SU-DHL-6 (cell line): ENCODE measurements at regions not wholly inside any gene's neighbourhood (a gene's known extent, or its start where the extent isn't known, plus 50 kb on each side); places are given as distances from the start of the nearest gene placed in this dataset.

Source experiments
- H2AFZ ChIP-seq: fragments of 200-600 bp; sonication (generic); 2 replicates; pipeline ENCODE4 v1.6.1; 2014; ENCODE audit warnings: low read depth, mild to moderate bottlenecking, moderate library complexity, mixed read lengths, antibody characterized with exemption, low read length; ENCODE audit not compliant: severe bottlenecking
- H3F3A ChIP-seq: fragments of 200-600 bp; shearing (Covaris generic); 2 replicates; pipeline ENCODE4 v1.6.0; 2016; ENCODE audit warnings: antibody characterized with exemption, mild to moderate bottlenecking; ENCODE audit not compliant: insufficient read depth
- H3K27ac ChIP-seq: fragments of 200-600 bp; sonication (generic); 2 replicates; pipeline ENCODE4 v1.5.1; 2016; ENCODE audit warnings: low read depth, mild to moderate bottlenecking, low read length, moderate library complexity, mixed read lengths
- H3K27me3 ChIP-seq: fragments of 200-600 bp; sonication (generic), shearing (Covaris generic); 2 replicates; pipeline ENCODE4 v1.6.0; 2014; ENCODE audit warnings: mild to moderate bottlenecking, low read length
- H3K36me3 ChIP-seq: fragments of 200-600 bp; sonication (generic); 2 replicates; pipeline ENCODE4 v1.6.1; 2014; ENCODE audit warnings: mild to moderate bottlenecking, low read length, mixed read lengths
- H3K4me2 ChIP-seq: fragments of 300-600, 200-600 bp; shearing (Covaris generic), sonication (generic); 2 replicates; pipeline ENCODE4 v1.6.0; 2014; ENCODE audit warnings: low read length, low read depth, mild to moderate bottlenecking; ENCODE audit not compliant: poor library complexity, severe bottlenecking
- H3K4me3 ChIP-seq: fragments of 200-600 bp; sonication (generic); 2 replicates; pipeline ENCODE4 v1.5.1; 2014; ENCODE audit warnings: antibody characterized with exemption, low read length, mild to moderate bottlenecking, mixed read lengths; ENCODE audit not compliant: insufficient read depth, poor library complexity, severe bottlenecking
- H3K79me2 ChIP-seq: fragments of 200-600 bp; sonication (generic); 2 replicates; pipeline ENCODE4 v1.6.1; 2014; ENCODE audit warnings: mild to moderate bottlenecking, low read length, moderate library complexity; ENCODE audit not compliant: insufficient read depth
- H3K9ac ChIP-seq: fragments of 200-600 bp; sonication (generic); 2 replicates; pipeline ENCODE4 v1.7.0; 2014; ENCODE audit warnings: mild to moderate bottlenecking, low read length
- H3K9me2 ChIP-seq: fragments of 200-600 bp; sonication (generic); replicated peaks from 2 replicates; pipeline ENCODE4 v1.6.1; 2014; ENCODE audit warnings: low read length; ENCODE audit not compliant: insufficient read depth
- H3K9me3 ChIP-seq: fragments of 200-600 bp; sonication (generic); 2 replicates; pipeline ENCODE4 v1.6.1; 2014; ENCODE audit warnings: low read length, mixed read lengths; ENCODE audit not compliant: insufficient read depth
- H4K20me1 ChIP-seq: fragments of 200-600 bp; sonication (generic); 2 replicates; pipeline ENCODE4 v1.6.1; 2014; ENCODE audit warnings: low read depth, mild to moderate bottlenecking, antibody characterized with exemption, low read length, moderate library complexity, mixed read lengths
- EZH2phosphoT487 ChIP-seq: fragments of 200-600 bp; sonication (generic), shearing (Covaris generic); conservative IDR thresholded peaks from 2 replicates; pipeline ENCODE4 v1.6.1; 2018; ENCODE audit warnings: mild to moderate bottlenecking, antibody characterized with exemption, low read length, moderate library complexity, mixed read lengths
- TF ChIP-seq, protein P1 (sequence below): fragments of 200-600 bp; sonication (generic); IDR thresholded peaks from one replicate; pipeline ENCODE4 v1.5.1; 2017; ENCODE audit warnings: antibody characterized with exemption, mild to moderate bottlenecking, low read length, moderate library complexity; ENCODE audit not compliant: insufficient read depth, poor library complexity, severe bottlenecking

DNA sequence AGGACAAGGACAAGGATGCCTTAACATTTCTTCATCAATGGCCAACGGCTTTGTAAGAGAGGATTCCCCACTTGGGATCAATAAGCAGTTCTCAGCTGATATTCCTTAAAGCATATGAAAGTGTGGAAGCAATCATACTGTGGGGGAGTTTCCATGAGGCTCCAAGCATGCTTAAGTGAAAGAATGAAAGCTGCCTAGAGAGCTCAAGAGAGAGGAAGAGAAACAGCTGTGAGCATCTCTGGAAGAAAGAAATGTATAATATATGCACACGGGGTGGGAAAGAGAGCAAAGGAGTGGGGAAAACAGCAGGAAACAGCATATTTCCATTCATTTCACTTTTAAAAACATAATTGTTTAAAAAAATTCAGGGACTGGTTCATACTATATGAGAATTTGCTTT, 94.7 kb upstream of the WARS2 start:
- no peak for TF ChIP-seq EZH2phosphoT487
- TF ChIP-seq, protein P1, sequence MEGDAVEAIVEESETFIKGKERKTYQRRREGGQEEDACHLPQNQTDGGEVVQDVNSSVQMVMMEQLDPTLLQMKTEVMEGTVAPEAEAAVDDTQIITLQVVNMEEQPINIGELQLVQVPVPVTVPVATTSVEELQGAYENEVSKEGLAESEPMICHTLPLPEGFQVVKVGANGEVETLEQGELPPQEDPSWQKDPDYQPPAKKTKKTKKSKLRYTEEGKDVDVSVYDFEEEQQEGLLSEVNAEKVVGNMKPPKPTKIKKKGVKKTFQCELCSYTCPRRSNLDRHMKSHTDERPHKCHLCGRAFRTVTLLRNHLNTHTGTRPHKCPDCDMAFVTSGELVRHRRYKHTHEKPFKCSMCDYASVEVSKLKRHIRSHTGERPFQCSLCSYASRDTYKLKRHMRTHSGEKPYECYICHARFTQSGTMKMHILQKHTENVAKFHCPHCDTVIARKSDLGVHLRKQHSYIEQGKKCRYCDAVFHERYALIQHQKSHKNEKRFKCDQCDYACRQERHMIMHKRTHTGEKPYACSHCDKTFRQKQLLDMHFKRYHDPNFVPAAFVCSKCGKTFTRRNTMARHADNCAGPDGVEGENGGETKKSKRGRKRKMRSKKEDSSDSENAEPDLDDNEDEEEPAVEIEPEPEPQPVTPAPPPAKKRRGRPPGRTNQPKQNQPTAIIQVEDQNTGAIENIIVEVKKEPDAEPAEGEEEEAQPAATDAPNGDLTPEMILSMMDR, result no peak
- Histone ChIP-seq H3K4me2 (no peak overlapping the region), H2AFZ (no peak overlapping the region), H4K20me1 (no peaks in the 10 kb centered on the region), H3K9me2 (no peaks in the 10 kb centered on the region), H3K27ac (no peak overlapping the region), H3F3A (no peaks in the 10 kb centered on the region), H3K79me2 (no peaks in the 10 kb centered on the region), H3K9ac (no peak overlapping the region), H3K36me3 (no peaks in the 10 kb centered on the region), H3K9me3 (no peaks in the 10 kb centered on the region), H3K27me3 (no peaks in the 10 kb centered on the region), H3K4me3 (no peak overlapping the region)

DNA sequence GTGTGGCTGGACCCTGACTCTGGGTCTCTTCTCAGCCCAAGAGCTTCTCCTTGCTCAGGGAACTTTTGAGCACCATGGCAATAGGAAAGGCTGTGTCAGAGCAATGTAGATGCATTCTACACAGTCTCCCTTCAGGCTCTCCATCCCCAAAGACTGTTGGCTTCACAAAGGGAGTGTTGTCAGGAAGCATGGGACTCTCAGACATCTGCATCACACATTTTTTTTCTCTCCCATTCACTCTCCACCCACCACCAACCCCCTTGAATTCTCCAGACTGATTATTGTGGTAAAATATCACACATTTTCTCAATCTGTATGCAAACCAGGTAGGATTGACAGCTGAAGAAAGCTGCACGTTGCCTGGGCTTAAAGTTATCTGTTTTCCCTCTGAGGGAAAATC, 105.4 kb upstream of the WARS2 start:
- Histone ChIP-seq H3K27me3 (no peaks in the 10 kb centered on the region), H3K4me3 (no peak overlapping the region), H3F3A (no peaks in the 10 kb centered on the region), H3K4me2 (no peak overlapping the region), H4K20me1 (no peaks in the 10 kb centered on the region), H3K36me3 (no peaks in the 10 kb centered on the region), H3K27ac (no peak overlapping the region), H3K9ac (no peak overlapping the region), H3K9me2 (no peaks in the 10 kb centered on the region), H3K79me2 (no peaks in the 10 kb centered on the region), H2AFZ (no peak overlapping the region), H3K9me3 (no peaks in the 10 kb centered on the region)
- TF ChIP-seq, protein P1, result no peak
- no peak for TF ChIP-seq EZH2phosphoT487

DNA sequence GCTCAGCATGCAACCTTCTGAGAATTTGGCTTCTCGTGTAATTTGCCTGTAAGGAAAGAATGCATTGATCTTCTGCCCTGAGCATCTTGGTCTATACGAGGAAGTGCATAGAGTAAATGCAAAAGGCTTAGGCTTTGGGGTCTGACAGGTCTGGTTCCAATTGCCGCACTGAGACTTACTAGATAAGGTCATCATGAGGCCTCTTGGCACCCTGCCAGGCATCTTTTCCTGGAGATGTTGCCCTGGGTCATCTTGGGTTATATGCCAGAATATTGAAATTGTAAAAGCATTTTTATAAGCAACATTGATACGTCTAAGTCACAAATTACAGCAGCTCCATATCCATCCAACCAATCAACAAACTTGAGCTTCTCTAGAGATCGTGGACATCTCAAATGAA, 108.8 kb upstream of the WARS2 start:
- Histone ChIP-seq H3F3A (no peaks in the 10 kb centered on the region), H3K4me3 (no peak overlapping the region), H3K27ac (no peak overlapping the region), H3K9ac (no peak overlapping the region), H3K9me3 (no peaks in the 10 kb centered on the region), H2AFZ (no peak overlapping the region), H4K20me1 (no peaks in the 10 kb centered on the region), H3K36me3 (no peaks in the 10 kb centered on the region), H3K79me2 (no peaks in the 10 kb centered on the region), H3K27me3 (no peaks in the 10 kb centered on the region), H3K9me2 (no peaks in the 10 kb centered on the region), H3K4me2 (no peak overlapping the region)
- TF ChIP-seq EZH2phosphoT487, result no peak
- TF ChIP-seq, protein P1, result no peak

DNA sequence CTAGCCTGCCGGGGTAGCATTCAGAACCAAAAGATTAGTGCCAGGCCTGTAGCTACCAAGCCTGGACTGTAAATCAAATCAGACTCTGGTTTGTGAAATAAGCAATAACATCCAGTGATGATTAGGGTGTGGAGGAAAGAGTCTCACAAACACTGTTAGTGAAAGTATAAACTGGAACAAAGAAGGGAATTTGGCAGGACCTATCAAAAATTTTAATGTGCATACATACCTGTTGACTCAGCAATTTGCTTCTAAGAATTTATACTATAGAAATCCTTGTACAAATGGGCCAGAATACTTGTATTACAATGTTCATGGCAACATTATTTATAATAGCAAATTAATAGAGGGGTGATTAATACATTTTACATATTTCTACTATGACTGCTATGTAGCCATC, 109.8 kb upstream of the WARS2 start:
- Histone ChIP-seq H3K9me3 (no peaks in the 10 kb centered on the region), H3F3A (no peaks in the 10 kb centered on the region), H3K9me2 (no peaks in the 10 kb centered on the region), H3K79me2 (no peaks in the 10 kb centered on the region), H3K27me3 (no peaks in the 10 kb centered on the region), H2AFZ (no peak overlapping the region), H3K36me3 (no peaks in the 10 kb centered on the region), H4K20me1 (no peaks in the 10 kb centered on the region), H3K4me2 (no peak overlapping the region), H3K4me3 (no peak overlapping the region), H3K27ac (no peak overlapping the region), H3K9ac (no peak overlapping the region)
- TF ChIP-seq, protein P1, result no peak
- TF ChIP-seq EZH2phosphoT487, result no peak
